C4-2B (cell line): ENCODE measurements at regions not wholly inside any gene's neighbourhood (a gene's known extent, or its start where the extent isn't known, plus 50 kb on each side); places are given as distances from the start of the nearest gene placed in this dataset.

Source experiments
- CTCF ChIP-seq: fragments of 450-650 bp; conservative IDR thresholded peaks from 2 replicates; pipeline ENCODE4 v1.5.1; 2017; ENCODE audit warnings: mild to moderate bottlenecking
- ZFX ChIP-seq: fragments of 450-650 bp; IDR thresholded peaks from 2 replicates; pipeline ENCODE4 v1.6.1; 2017

- TF ChIP-seq CTCF (no peak), ZFX (no peak)
Observed at GRCh38 chr4:170271723-170272122, 182.0 kb upstream of the AADAT start.
